ENCODE measurements at regions not wholly inside any gene's neighbourhood (a gene's known extent, or its start where the extent isn't known, plus 50 kb on each side); places are given as distances from the start of the nearest gene placed in this dataset.
"Not testable (repeated sequence)": the region's sequence is repeated elsewhere in the genome, so short reads cannot be mapped to it uniquely, and the experiment has no call there.

DNA sequence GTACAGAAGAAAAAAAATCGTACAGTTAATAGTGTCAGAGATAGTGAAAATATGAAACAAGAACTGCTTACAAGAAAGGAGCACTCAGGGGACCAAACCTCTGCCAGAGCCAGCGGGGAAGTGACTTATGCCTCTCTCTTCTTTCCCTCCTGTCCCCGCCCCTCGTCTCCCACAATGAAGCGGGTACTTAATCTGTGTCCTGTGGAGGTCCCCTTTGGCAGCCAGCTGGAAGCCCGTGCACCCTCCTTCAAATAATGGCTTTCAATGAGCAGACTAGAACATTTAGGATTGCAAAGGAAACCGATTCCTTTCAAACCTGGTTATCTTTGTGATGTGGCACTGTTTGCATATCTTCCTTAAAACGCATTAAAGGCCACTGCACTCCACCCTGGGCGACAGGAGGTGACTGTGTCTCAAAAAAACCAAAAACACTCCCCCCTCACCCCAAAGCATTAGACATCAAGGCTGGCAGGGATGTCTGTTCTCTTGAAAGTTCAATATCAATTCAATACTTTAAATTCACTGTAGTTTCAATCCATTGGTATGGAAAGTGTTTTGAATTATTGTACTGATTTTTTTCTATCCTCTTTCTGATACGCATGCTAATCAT is 51.7 kb downstream of the PPIAL4C start:
- not testable (repeated sequence) for FAIRE-seq; DNase-seq (ENCODE audit: low spot score in 2 of 2)

DNA sequence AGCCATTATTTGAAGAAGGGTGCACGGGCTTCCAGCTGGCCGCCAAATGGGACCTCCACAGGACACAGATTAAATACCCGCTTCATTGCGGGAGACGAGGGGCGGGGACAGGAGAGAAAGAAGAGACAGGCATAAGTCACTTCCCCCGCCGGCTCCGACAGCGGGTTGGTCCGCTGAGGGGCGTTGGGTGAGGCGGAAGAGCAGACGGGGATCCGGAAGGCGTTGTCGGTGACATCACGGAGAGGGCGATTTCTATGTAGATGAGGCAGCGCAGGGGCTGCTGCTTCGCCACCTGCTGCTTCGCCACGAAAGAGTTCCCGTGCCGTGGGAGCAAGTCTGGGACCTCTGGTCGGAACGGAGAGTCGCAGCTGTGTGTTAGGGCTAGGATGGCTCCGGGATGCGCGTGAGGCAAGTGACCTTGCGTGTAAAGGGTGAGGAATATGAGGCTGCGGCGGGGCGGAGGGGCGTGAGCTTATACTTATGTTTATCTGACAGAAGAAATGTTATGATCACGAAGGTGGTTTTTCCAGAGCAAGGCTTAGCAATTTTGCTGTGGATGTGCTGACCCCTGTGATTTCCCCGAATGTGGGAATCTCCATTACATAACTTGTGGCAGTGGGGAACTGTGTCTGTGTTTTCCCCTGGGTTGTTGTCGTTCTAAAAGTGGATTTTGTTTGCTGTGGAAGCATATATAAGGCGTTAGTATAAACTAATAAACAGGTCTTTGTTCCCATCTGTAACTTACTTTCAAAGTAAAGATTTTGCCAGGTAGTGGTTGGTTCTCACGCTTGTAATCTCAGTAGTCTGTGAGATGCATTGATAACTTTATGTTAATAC is 52.9 kb downstream of the PPIAL4C start:
- FAIRE-seq: not testable (repeated sequence)
- DNase-seq (ENCODE audit: low spot score in 2 of 2): peak in 1 of 2 donors; percentile 41

DNA sequence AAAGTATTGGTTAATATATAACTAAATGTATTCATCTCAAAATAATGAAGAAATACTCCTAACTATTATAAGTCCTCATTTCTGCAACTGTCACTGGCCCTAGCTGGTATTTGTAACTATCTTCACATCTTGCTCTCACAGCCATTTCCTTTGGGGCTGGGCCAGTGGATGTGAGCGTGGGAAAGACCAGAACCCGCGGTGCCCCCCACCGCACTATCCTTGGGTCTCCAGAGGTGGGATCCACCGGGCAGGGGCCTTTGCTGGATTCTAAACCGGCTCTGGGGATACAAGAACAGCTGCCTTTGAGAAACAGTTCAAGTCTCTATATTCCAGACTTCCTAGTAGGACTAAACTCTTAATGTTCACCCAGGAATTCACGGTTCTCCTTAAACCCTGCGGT is 54.8 kb downstream of the PPIAL4C start:
- not testable (repeated sequence) for FAIRE-seq; DNase-seq (ENCODE audit: low spot score in 2 of 2)

DNA sequence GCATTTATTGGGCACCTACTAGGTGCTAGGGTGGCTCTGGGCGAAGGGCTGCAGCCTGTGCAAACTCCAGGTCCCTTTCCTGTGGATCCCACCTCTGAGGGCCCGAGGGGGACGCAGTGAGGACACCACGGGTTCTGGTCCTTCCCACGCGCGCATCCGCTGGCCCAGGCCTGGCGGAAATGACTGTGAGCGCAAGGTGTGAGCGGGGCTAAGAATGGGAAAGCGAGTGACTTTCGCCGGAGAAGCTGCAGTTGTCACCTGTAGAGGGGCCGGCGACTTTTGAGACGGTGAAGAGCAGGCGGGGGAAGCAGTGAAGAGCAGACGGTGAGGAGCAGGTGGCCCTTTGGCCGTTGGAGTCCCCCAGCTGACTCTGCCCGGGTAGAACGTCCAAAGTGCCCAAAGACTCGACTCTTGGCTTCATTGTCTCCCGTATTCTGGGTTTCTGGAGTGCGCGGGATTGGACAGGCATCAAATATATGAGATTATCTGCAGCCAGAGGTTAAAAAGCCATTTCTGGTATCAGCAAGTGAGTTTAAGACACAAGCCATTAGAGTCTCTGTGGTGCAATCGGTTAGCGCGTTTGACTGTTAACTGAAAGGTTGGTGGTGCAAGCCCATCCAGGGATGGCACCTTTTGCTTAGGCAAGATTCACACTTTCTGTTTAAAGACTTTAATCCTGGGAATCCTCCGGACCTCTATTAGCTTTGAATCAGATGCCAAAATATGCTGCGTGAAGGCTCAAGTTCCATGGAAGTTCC is 55.4 kb downstream of the PPIAL4C start:
- DNase-seq (ENCODE audit: low spot score in 2 of 2); FAIRE-seq: not testable (repeated sequence)

DNA sequence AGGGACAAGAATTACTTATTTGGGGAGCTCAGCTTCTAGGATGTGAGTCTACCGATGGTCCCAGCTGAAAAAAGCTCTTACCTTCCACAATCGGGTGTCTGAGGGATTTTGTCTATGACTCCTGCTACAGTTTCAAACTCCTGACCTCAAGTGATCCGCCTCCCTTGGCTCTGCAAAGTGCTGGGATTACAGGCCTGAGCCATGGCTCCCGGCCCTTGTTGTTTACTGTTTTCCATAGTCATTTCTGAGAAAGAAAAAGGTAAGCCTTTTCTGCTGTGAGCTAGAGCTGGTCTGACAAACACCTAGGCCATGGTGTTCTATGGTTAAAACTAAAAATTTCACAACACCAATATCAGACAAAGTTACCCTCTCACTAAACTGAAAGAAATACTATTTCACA is 57.5 kb downstream of the PPIAL4C start:
- not testable (repeated sequence) for FAIRE-seq; DNase-seq (ENCODE audit: low spot score in 2 of 2)

DNA sequence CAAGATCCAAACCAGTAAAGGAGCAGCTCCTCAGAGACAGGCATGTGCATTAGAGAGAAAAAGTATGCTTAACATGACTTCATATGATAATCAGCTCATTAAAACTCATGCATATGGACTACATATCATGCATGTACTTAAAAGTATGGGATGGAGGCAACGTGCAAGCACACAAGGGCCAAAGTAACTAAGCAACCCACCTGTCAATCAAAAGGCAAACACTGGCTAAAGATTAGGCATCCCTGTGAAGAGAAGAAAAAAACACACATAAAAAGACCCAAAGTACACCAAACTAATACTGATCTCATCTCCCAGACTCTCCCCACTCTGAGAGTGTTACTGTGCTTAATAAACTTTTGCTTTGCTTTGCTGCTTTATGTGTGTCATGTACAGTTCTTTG is 61.2 kb downstream of the PPIAL4C start:
- DNase-seq (ENCODE audit: low spot score in 2 of 2); FAIRE-seq: not testable (repeated sequence)

DNA sequence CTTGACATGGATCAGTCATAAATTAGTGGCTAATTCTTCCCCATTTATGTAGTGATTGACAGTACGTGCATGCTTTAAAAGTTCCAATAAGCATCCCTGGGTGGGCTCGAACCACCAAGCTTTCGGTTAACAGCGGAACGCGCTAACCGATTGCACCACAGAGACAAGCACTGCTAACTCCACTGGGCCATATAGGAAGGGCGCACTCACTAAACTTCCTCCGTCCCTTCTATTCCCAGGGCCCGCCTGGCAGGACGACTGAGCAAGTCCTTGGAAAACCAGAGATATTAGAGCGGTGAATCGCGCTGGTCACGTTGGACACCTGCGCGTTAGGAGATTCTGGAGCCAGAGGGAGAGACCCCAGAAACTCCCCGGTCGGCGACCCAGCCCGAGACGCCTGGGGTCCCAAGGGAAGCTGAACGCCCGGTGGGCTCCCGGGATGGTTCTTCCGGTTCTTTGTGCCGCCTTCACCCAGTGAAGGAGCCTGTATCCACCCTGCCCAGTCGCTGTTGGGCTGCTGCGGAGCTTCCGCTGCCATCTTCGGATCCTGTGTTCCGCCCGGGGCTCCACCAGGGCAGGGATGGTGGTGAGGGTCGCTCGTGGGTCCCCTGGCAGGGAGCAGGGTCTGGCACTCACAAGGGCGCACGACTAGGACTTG is 62.8 kb downstream of the PPIAL4C start:
- not testable (repeated sequence) for FAIRE-seq; DNase-seq (ENCODE audit: low spot score in 2 of 2)

DNA sequence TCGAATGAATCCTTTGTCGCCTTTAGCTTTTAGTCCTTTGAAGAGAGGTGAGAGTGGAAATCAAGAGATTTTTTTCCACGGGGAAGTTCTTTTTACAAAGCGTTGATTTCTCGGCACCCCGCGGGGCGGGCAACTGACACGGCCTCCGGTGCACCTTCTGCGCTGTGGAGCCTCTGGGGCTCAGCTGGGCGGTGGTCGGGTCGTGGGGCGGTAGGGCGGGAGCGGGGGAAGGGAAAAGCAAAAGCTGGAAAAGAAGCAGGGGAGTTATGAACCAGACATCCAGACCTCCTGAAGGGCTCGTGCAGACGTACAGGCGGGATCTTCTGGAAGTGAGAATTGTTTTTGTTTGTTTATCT is 63.3 kb downstream of the PPIAL4C start:
- FAIRE-seq: not testable (repeated sequence)

DNA sequence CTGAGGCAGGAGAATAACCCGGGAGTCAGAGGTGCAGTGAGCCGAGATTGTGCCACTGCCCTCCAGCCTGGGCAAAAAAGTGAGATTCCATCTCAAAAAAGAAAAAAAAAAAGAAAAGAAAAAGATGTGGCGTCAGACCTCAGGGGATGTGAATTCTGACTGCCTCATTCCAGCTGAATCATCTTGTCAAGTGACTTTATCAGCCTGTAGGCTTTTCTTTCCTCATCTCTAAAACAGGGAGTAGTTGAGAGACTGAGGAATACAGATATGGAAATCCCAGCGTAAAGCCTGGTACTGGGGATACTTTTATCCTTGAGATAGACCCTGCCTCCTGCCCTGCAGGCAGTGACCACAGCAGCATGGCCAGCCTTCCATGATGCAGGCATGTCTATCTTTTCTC is 74.1 kb downstream of the PPIAL4C start:
- not testable (repeated sequence) for DNase-seq (ENCODE audit: low spot score in 2 of 2); FAIRE-seq

More for the DNA sequence above, 63.3 kb downstream of the PPIAL4C start:
- not testable (repeated sequence) for DNase-seq (ENCODE audit: low spot score in 2 of 2)

DNA sequence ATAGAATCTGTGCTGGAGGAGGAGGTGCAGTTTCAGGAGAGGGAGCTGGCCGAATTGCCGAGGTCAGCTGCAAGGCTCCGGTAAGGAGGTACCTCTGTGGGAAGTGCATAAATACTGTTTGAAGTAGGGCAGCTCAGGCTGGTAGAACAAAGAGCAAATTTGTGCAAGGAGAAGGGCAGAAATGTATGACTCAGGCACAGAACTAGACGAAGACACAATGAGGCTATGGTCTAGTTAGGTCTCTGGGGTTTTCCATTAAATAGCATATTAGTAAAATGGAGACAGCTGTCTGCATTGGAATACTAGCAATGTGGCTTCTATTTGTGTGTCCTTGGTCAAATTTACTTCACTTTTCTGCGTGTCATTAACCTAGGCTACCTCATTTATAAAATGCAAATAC is 74.5 kb downstream of the PPIAL4C start:
- not testable (repeated sequence) for FAIRE-seq; DNase-seq (ENCODE audit: low spot score in 2 of 2)

DNA sequence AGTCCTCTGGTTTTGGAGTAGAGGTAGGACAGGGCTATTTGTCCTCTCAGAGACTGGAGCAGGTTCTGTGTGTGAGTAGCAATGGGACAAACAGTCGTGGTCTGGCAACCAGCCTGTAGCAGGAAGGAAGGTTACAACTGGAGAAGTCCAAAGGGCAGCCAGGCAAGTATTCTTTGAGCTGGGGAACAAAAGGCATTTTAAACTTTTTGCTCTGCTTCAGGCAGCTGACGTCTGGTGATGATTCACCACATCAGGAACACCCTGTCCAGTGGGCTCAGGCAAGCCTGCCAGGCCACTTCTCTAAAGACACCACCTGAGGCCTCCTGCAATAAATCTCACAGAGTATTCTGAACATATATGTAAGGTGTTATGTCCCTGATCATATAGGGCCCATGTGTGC is 81.0 kb downstream of the PPIAL4C start:
- not testable (repeated sequence) for FAIRE-seq; DNase-seq (ENCODE audit: low spot score in 2 of 2)

DNA sequence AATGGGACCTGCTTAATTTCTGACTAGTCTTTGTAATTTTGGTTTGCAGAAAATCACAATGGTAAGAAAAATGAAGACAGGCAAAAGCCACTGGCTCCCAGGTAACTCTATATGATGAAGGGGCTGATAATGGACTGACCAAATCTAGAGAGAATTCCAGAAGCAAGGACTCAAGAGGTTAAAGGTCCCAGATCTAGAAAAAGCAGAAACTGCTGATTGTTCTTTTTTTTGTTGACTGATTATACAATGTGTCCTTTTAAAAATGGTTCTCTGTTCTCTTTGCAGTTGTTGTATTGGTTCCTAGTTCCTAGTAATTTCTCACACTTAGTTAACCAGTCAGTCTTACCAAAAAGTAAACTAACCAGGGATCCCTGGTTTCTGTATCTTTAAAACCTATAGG is 81.4 kb downstream of the PPIAL4C start:
- FAIRE-seq; DNase-seq (ENCODE audit: low spot score in 2 of 2): not testable (repeated sequence)

DNA sequence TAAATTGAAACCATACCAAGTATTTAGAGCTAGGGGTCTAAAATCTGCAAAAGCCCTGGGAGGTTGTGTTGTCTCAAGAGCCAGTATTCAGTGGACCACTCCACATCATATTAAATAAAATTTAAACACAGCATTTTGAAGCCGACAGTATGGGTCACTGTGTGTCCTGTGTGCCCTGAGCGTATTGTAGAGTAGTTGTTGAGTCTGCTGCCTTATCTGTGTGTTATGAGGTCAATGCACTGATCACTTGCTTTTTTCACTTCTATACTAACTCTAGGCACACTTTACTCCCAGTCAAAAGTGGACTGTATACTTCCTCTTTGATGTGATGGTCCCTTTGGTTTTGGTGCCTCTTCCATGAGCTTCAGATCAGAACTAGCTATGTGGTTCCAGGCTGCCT is 81.9 kb downstream of the PPIAL4C start:
- not testable (repeated sequence) for DNase-seq (ENCODE audit: low spot score in 2 of 2); FAIRE-seq

DNA sequence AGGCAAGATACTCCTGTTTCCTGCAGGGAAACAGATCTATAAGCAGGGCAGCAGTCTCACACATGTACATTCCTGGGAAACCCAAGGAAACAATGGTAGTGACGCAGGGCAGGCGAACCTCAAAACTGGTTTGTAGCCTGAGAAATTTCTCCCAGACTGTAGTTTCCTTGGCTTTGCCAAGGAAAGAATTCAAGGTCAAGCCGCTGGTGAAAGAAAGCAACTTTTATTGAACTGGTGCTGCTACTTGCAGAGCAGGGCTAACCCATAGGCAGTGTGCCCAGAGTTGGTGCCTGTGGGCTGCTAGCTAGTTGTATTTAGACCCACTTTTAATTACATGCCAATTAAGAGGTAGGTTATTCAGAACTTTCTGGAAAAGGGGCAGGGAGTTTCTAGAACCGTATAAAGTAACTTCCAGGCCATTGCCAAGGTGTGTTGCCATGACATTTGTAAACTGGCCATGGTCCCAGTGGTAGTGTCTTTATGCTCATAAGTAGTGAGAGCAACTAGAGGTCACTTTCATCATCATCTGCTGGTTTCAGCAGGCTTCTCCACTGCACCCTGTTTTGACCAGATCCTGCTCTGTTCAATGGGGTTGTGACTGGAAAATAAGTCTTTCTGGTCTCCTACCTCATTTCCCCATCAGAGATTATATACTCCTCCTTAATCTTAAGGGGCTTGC is 89.7 kb downstream of the PPIAL4C start:
- not testable (repeated sequence) for FAIRE-seq; DNase-seq (ENCODE audit: low spot score in 2 of 2)

DNA sequence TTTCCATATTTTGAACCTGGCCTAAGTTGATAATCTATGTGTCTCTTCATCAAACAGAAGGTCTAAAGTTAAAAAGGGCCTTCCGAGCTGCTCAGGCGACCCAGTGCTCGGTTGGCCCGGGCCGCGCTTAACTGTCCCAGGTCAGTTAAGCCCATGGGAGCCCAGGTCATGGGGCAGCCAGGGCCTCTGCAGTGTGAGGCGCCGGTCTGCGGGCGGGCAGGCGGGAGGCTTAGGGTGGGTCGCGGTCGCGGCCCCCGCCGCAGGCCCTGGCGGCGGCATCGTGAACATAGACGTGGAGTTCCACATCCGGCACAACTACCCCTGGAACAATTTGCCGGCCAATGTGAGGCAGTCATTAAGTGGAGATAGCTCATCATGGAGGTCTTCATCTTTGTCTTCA is 91.3 kb downstream of the PPIAL4C start:
- not testable (repeated sequence) for DNase-seq (ENCODE audit: low spot score in 2 of 2); FAIRE-seq

DNA sequence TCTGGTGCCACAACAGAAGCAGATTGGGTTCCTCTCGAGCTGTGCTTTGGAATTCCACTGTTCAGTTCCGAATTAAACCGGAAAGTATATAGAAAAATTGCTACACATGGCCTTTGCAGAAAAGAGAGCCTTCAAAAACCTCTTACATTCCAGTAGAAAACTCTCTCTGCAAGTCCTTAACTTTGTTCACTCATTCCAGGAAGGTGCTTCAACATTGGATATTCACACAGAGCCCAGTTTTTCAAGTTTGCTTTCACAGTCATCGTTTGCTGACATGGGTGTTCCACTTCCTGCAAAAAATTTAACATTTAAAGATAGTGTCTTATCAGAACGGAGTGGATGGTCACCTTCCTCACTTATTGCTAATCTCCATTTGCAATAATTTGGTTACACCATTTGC is 93.7 kb downstream of the PPIAL4C start:
- DNase-seq (ENCODE audit: low spot score in 2 of 2); FAIRE-seq: not testable (repeated sequence)

DNA sequence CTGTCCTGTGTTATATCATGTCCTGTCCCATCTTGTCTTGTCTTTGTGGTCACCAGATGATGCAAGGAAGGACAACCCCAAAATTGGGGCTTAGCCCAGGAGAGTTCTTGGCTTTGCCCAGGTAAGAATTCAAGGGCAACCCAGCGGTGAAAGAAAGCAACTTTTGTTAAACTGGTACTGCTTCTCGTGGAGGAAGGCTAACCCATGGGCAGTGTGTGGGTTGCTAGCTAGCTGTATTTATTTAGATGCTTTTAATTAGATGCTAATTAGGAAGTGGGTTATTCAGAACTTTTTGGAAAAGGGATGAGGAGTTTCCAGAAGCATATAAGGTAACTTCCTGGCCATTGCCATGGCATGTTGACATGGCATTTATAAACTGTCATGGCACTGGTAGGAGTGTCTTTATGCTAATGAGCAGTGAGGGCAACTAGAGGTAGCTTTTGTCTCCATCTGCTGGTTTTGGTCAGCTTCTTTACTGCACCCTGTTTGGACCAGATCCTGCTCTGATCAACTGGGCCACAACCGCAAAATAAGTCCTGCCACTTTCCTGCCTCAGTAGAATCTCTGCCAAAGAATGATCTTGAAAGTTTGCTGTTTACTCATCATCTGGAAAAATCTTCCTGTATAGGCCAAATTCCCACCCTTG is 95.8 kb upstream of the FCGR1A start:
- not testable (repeated sequence) for FAIRE-seq

DNA sequence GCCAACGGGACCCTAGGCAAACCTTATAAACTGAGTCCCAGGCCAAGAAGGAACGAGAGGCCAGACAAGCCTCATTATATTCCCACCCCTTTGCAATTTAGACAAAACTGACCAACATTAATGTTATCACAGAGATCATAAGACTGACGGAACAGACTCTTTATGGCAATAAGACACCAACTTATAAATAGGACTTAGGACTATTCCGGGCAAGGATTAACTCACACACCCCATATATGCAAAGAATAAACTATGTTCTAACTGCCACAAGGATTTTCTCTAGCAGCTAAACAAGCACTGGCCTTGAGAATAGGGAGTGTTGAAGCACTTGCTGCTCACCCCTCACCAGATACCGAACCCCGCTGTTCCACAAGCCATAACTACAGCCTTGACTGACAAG is 91.1 kb upstream of the FCGR1A start:
- not testable (repeated sequence) for FAIRE-seq; DNase-seq (ENCODE audit: low spot score in 2 of 2)

More for the DNA sequence above, 95.8 kb upstream of the FCGR1A start:
- not testable (repeated sequence) for DNase-seq (ENCODE audit: low spot score in 2 of 2)
